SK-N-SH (cell line): ENCODE measurements at regions not wholly inside any gene's neighbourhood (a gene's known extent, or its start where the extent isn't known, plus 50 kb on each side); places are given as distances from the start of the nearest gene placed in this dataset.

Experiments
- CTCF ChIA-PET: fragments of 300-600, 350-600 bp; formaldehyde crosslinking; extraction: SDS; loops from one replicate; lab custom pipeline; 2021; lab: Yijun Ruan, JAX
- POLR2A ChIA-PET: fragments of 350-600 bp; sonication (Branson Sonifier 250); formaldehyde crosslinking; extraction: SDS; loops from one replicate; lab custom pipeline; 2020; ENCODE audit warnings: antibody characterized with exemption, inconsistent platforms; lab: Yijun Ruan, JAX
- DNase-seq: peaks from one replicate; pipeline ENCODE4 v3.0.0; 2012
- H2AFZ ChIP-seq: fragments of 200-600 bp; sonication (generic); 2 replicates; pipeline ENCODE4 v1.8.1; 2016; ENCODE audit warnings: antibody characterized with exemption, mild to moderate bottlenecking, low read depth
- H3F3A ChIP-seq: fragments of 200-600 bp; sonication (generic); replicated peaks from 2 replicates; pipeline ENCODE3; 2016; ENCODE audit warnings: antibody characterized with exemption, mild to moderate bottlenecking; ENCODE audit not compliant: insufficient read depth
- H3K27ac ChIP-seq, 2 experiments: fragments of 200-500 bp in 1 of 2; fragments of 200-600 bp in 1 of 2; sonication (Bioruptor generic) in 1 of 2; sonication (generic), shearing (Covaris generic) in 1 of 2; 2 replicates each; pipeline versions ENCODE4 v1.5.1 to v1.6.1; 2014 to 2016; ENCODE audit warnings: low read depth in 2 of 2, inconsistent platforms in 1 of 2, low read length in 1 of 2, mild to moderate bottlenecking in 1 of 2, mixed read lengths in 1 of 2
- H3K27me3 ChIP-seq: fragments of 200-600 bp; sonication (generic), shearing (Covaris generic); 2 replicates; pipeline ENCODE4 v1.6.1; 2016; ENCODE audit warnings: mixed run types; ENCODE audit not compliant: insufficient read depth
- H3K36me3 ChIP-seq, 2 experiments: fragments of 200-500 bp in 1 of 2; fragments of 200-600 bp in 1 of 2; sonication (Bioruptor generic) in 1 of 2; sonication (generic) in 1 of 2; replicated peaks in 1 of 2; 2 replicates each; pipeline versions ENCODE3 to v1.5.1; 2014 to 2016; ENCODE audit warnings: low read length in 1 of 2, mild to moderate bottlenecking in 1 of 2; ENCODE audit not compliant: insufficient read depth in 2 of 2, control insufficient read depth in 1 of 2
- H3K4me1 ChIP-seq, 2 experiments: fragments of 200-500 bp in 1 of 2; fragments of 200-600 bp in 1 of 2; sonication (Bioruptor generic) in 1 of 2; sonication (generic), shearing (Covaris generic) in 1 of 2; 2 replicates each; pipeline versions ENCODE4 v1.5.1 to v1.6.1; 2014 to 2016; ENCODE audit warnings: low read depth in 1 of 2, low read length in 1 of 2, mixed run types in 1 of 2; ENCODE audit not compliant: insufficient read depth in 2 of 2, control insufficient read depth in 1 of 2
- H3K4me2 ChIP-seq: fragments of 200-600 bp; sonication (generic), shearing (Covaris generic); 2 replicates; pipeline ENCODE4 v1.6.1; 2017; ENCODE audit warnings: mixed run types
- H3K4me3 ChIP-seq, 2 experiments: fragments of 200-500 bp in 1 of 2; fragments of 200-600 bp in 1 of 2; sonication (Bioruptor generic) in 1 of 2; sonication (generic), shearing (Covaris generic) in 1 of 2; 2 replicates each; pipeline versions ENCODE4 v1.5.1 to v1.8.1; 2014 to 2016; ENCODE audit warnings: low read depth in 2 of 2, inconsistent platforms in 1 of 2, low read length in 1 of 2, mild to moderate bottlenecking in 1 of 2, mixed read lengths in 1 of 2, moderate library complexity in 1 of 2
- H3K79me2 ChIP-seq: fragments of 200-600 bp; sonication (generic); 2 replicates; pipeline ENCODE4 v1.8.1; 2017; ENCODE audit warnings: mild to moderate bottlenecking; ENCODE audit not compliant: insufficient read depth
- H3K9ac ChIP-seq: fragments of 200-600 bp; sonication (generic); 2 replicates; pipeline ENCODE4 v1.6.1; 2017; ENCODE audit warnings: mixed run types
- H3K9me2 ChIP-seq: fragments of 200-600 bp; sonication (generic); 2 replicates; pipeline ENCODE4 v1.6.1; 2017; ENCODE audit warnings: mixed run types
- H3K9me3 ChIP-seq: fragments of 200-600 bp; sonication (generic); 2 replicates; pipeline ENCODE4 v1.6.1; 2017; ENCODE audit warnings: mixed run types, mild to moderate bottlenecking, moderate library complexity
- H4K20me1 ChIP-seq: fragments of 200-600 bp; sonication (generic); 2 replicates; pipeline ENCODE4 v1.6.1; 2017; ENCODE audit warnings: mild to moderate bottlenecking, mixed run types; ENCODE audit not compliant: insufficient read depth
- CHD2 ChIP-seq: fragments of 150-350 bp; IDR thresholded peaks from 2 replicates; pipeline ENCODE4 v1.6.1; 2018; ENCODE audit warnings: low read length; ENCODE audit not compliant: partially characterized antibody
- ELF1 ChIP-seq: IDR thresholded peaks from 2 replicates; pipeline ENCODE4 v1.4.0; 2012
- EP300 ChIP-seq, 2 experiments: IDR thresholded peaks; 2 replicates each; pipeline versions ENCODE4 v1.4.0 to v1.6.1; 2012; ENCODE audit warnings: borderline replicate concordance in 1 of 2, low read depth in 1 of 2, low read length in 1 of 2
- EZH2phosphoT487 ChIP-seq: fragments of 200-600 bp; sonication (generic); IDR thresholded peaks from 2 replicates; pipeline ENCODE4 v1.6.1; 2017; ENCODE audit warnings: low read depth, mixed run types, mild to moderate bottlenecking, antibody characterized with exemption, moderate library complexity, borderline replicate concordance
- FOSL2 ChIP-seq: IDR thresholded peaks from 2 replicates; pipeline ENCODE4 v1.4.0; 2012; ENCODE audit warnings: low read depth, mild to moderate bottlenecking, moderate library complexity, borderline replicate concordance
- GABPA ChIP-seq: IDR thresholded peaks from 2 replicates; pipeline ENCODE4 v1.4.0; 2012; ENCODE audit warnings: low read depth, mild to moderate bottlenecking
- JUND ChIP-seq: IDR thresholded peaks from 2 replicates; pipeline ENCODE4 v1.4.0; 2012
- MAX ChIP-seq: IDR thresholded peaks from 2 replicates; pipeline ENCODE4 v1.4.0; 2012; ENCODE audit warnings: low read depth
- MEF2A ChIP-seq: IDR thresholded peaks from 2 replicates; pipeline ENCODE4 v1.4.0; 2012; ENCODE audit warnings: low read depth, borderline replicate concordance
- MXI1 ChIP-seq: IDR thresholded peaks from 2 replicates; pipeline ENCODE4 v1.6.1; 2012; ENCODE audit warnings: mild to moderate bottlenecking, low read depth, low read length, improper control_type of control experiment
- NFIC ChIP-seq: IDR thresholded peaks from 2 replicates; pipeline ENCODE4 v1.4.0; 2012; ENCODE audit warnings: borderline replicate concordance
- PBX3 ChIP-seq: IDR thresholded peaks from 2 replicates; pipeline ENCODE4; 2012
- POLR2AphosphoS5 ChIP-seq: IDR thresholded peaks from 2 replicates; pipeline ENCODE4 v1.6.1; 2012; ENCODE audit warnings: low read depth, low read length
- RCOR1 ChIP-seq: fragments of 150-350 bp; IDR thresholded peaks from 2 replicates; pipeline ENCODE4 v1.6.1; 2017; ENCODE audit warnings: antibody characterized with exemption, low read length
- RXRA ChIP-seq: IDR thresholded peaks from 2 replicates; pipeline ENCODE4 v1.4.0; 2012; ENCODE audit warnings: low read depth, mild to moderate bottlenecking, borderline replicate concordance
- SMC3 ChIP-seq: IDR thresholded peaks from 2 replicates; pipeline ENCODE4 v1.6.1; 2012; ENCODE audit warnings: low read depth, low read length, improper control_type of control experiment
- TAF1 ChIP-seq: IDR thresholded peaks from 2 replicates; pipeline ENCODE4 v1.6.1; 2012; ENCODE audit warnings: low read depth, mild to moderate bottlenecking, low read length, moderate library complexity, borderline replicate concordance
- USF1 ChIP-seq: IDR thresholded peaks from 2 replicates; pipeline ENCODE4 v1.4.0; 2012; ENCODE audit warnings: low read depth, borderline replicate concordance
- ZBTB33 ChIP-seq: IDR thresholded peaks from 2 replicates; pipeline ENCODE4 v1.4.0; 2012; ENCODE audit warnings: low read depth, borderline replicate concordance
- WGBS: methylation state at CpG from one replicate; pipeline ENCODE4 v1.1.6; 2017; ENCODE audit warnings: low lambda C conversion rate; 5-methylcytosine and 5-hydroxymethylcytosine counted together

GRCh38 chr4:114385195-114385985 is 213.2 kb upstream of the UGT8 start:
- TF ChIP-seq ZBTB33: no peak
- TF ChIP-seq RXRA: no peak
- no peak for TF ChIP-seq EZH2phosphoT487
- no peak for TF ChIP-seq MEF2A
- TF ChIP-seq TAF1: no peak
- no peak for TF ChIP-seq MXI1
- TF ChIP-seq PBX3: no peak
- TF ChIP-seq ELF1: no peak
- no peak for TF ChIP-seq EP300 (IDR thresholded peaks at IDR 0.05; ENCODE audit: borderline replicate concordance in 1 of 2, low read depth in 1 of 2, low read length in 1 of 2)
- no peak for TF ChIP-seq MAX
- no peak for TF ChIP-seq POLR2AphosphoS5
- TF ChIP-seq RCOR1: no peak
- no peak for TF ChIP-seq USF1
- no peak for TF ChIP-seq SMC3
- no peak for TF ChIP-seq JUND
- no peak for TF ChIP-seq CHD2
- no peak for TF ChIP-seq GABPA
- TF ChIP-seq FOSL2: no peak
- TF ChIP-seq NFIC: no peak
- H4K20me1 ChIP-seq: no peaks in the 10 kb centered on the region
- H3K79me2 ChIP-seq: no peaks in the 10 kb centered on the region
- no peak overlapping the region for H3K9ac ChIP-seq
- H3K36me3 ChIP-seq: no peaks in the 10 kb centered on the region
- 66% methylated on average over 9 of the region's 9 CpGs for WGBS
- ChIA-PET CTCF (interaction anchor here (0.6 to 4.2 kb wide), 24 partner anchors 13 to 991 kb away, joined by 3 to 47 read pairs (median 4); partner anchors contain the start of gene ARSJ), POLR2A (no interaction called here)
- no peak for DNase-seq
- peaks cover 0 to 17% of the 10 kb centered on the region in 2 experiments for H3K4me1 ChIP-seq
- no peak overlapping the region for H3K4me3 ChIP-seq
- no peaks in the 10 kb centered on the region; the same call in 1 of the 2 replicates for H3K27me3 ChIP-seq
- H2AFZ ChIP-seq: no peak overlapping the region
- no peaks in the 10 kb centered on the region for H3K9me3 ChIP-seq
- no peaks in the 10 kb centered on the region for H3K9me2 ChIP-seq
- H3F3A ChIP-seq: peaks cover 25% of the 10 kb centered on the region
- no peak overlapping the region for H3K4me2 ChIP-seq
- no peak overlapping the region for H3K27ac ChIP-seq
